Suppressor macrophage treated with lipopolysaccharide for 4 hours (primary cell): ENCODE measurements at regions not wholly inside any gene's neighbourhood (a gene's known extent, or its start where the extent isn't known, plus 50 kb on each side); places are given as distances from the start of the nearest gene placed in this dataset.

ENCODE experiments used
- DNase-seq: peaks from one replicate; pipeline ENCODE4 v3.0.0-alpha.2; 2020

- DNase-seq: no peak
Observed at GRCh38 chr12:97347956-97348355, 114.6 kb upstream of the RMST start.

- DNase-seq: no peak
Observed at GRCh38 chr12:97358361-97358760, 104.2 kb upstream of the RMST start.

DNA sequence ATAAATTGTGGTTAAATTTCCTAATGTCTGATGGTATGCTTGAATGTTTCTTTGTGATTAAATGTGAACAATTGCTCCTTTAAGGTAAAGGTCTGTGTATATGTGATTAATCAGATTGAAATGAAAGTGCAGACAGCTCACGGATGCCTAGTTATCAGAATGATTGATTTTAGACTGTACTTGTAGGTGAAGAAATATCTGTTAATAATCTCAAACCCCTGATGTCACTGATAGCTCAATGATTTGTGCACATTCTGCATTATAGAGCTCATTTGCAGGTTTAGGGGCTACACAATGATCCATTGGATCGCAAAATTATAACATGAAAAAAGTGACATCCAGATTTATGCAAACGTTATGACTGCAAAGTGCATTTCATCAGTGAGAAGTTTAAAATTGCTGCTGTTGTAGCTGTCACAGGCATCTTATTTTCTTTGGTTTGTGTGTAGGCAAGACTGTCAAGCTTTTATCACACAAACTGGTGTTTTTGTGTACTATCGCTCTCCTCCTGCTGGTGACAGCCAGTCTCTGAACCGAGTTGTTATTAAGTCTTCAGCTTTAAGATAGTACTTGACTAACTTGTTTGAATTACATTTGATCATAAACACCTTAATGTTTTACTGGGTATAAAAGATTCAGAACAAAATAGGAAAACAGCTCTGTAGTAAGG is 103.4 kb upstream of the RMST start:
- no peak for DNase-seq

DNA sequence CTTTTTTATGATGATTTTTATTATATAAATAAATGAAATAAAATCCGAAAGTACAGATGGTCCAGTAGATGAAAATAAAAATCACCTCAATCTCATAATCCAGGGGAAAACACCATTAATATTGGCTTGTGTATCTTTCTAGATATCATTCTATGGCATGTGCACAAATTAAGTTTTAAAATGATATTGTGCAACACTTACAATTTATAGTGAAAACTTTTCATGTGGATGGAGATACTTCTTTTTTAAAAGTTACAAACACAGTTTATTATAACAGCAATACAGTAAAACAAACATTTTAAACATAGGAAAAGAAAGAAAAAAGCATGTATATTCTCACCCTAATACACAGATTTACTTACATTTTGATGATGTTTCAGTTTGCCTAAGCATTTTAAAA is 98.9 kb upstream of the RMST start:
- DNase-seq: no peak

GRCh38 chr12:97368462-97369163 is 94.0 kb upstream of the RMST start:
- DNase-seq: no peak

- DNase-seq: no peak
Observed at GRCh38 chr12:97375310-97375709, 87.3 kb upstream of the RMST start.

DNA sequence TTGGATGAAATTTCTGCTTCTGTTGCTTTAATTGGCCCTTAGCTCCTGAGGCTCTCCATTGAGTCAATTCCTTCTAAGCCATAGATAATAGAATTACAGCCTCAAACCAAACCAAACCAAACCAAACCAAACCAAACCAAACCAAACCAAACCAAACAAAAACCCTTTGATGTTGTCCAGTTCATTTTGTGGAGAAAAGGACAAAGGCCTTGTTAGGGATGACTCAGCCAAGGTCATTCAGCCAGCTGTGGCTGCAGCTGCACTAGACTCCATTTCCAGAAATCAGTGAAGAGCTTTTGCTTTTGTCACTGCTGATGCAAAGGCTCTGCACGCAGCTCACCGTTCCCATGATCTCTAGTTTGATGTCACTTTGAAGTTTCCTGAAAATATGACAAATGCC is 82.2 kb upstream of the RMST start:
- no peak for DNase-seq

DNA sequence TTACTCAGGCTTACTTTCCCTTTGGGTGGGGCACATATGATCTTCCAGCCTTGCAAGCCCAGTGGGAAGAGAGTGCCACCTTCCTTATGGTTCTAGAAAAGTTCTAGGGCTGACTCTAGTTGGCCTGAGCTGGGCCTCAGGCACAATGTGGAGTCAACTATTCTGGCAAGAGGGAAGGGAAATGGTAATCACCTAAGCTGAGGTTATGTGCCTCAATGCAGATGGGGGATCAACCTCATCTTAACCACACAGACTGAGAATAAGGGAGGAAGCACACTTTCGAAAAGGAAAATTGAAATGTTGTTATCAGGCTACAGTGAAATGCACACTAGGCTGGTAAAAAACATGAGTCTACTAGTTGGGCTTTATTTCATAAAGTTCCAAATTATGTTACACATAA is 77.5 kb upstream of the RMST start:
- DNase-seq: no peak

GRCh38 chr12:97386133-97386581 is 76.4 kb upstream of the RMST start:
- DNase-seq: no peak

DNA sequence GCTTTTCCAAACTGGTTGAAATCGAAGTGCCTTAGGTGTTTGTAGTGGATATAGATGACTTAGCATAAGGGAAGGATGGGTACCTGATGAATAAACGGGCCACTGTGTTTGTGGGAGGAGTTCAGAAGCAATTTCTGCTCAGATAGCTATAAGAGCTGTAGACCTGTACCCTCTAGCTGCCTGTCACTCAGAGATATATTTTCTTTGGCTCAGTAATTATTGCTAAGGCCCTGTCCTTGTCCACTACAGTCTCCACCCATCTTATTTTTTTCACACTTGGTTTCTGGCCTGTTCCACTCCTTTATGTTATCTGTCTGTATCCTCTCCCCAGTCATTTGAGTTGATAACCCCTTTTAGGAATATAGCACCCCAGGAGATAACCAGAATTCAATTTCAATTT is 74.8 kb upstream of the RMST start:
- no peak for DNase-seq

DNA sequence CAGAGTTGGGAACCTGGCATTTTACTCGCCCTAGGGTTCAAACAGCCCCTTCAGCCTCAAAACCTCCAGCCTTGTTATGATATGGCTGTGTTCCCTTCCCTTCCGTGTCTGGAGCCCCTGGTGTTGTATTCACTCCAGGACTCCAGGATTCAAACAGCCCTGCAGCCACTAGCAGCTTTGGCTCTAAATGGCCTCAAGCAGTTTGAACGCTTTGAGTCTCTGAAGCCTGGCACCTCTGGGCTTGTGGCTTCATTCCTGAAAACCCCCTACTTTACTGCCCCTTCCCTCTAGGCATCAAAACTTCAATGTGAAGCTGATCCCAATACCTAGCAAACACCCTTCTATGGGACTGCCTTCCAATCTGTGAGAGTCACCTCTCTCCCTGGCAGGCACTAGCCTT is 67.9 kb upstream of the RMST start:
- no peak for DNase-seq

DNA sequence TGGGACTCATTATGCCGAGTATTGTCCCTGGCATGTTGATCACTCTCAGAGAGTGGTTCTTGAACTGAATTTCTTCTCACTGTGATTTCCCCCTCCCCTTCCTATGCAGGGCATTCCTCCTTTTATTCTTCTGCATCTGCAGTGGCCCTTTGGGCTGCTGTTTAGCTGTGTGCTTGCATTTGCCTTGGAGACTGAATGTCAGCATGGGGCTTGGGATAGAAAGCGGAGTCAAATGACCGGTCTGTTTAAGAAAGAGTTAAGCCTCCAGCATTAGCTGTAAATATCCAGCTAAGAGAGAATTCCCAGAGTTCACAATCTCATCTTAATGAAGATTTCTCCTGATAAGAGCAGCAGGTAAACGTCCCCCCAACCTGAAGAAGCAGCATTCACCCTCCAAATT is 65.6 kb upstream of the RMST start:
- DNase-seq: no peak

GRCh38 chr12:97398704-97399103 is 63.9 kb upstream of the RMST start:
- no peak for DNase-seq

GRCh38 chr12:97404093-97404492 is 58.5 kb upstream of the RMST start:
- no peak for DNase-seq

- DNase-seq: peak; percentile 36
Observed at GRCh38 chr12:97404543-97404942, 58.1 kb upstream of the RMST start.

GRCh38 chr12:97408363-97408762 is 54.2 kb upstream of the RMST start:
- DNase-seq: no peak

- DNase-seq: no peak
Observed at GRCh38 chr12:97411341-97411740, 51.3 kb upstream of the RMST start.
